IMR-90 (cell line): ENCODE measurements at regions not wholly inside any gene's neighbourhood (a gene's known extent, or its start where the extent isn't known, plus 50 kb on each side); places are given as distances from the start of the nearest gene placed in this dataset.

Experiments used
- ATAC-seq: fragments of 200-7000 bp; cut with Tn5 transposase; 2 replicates; pipeline ENCODE4 v1.9.1; 2020; ENCODE audit warnings: low read depth, mild to moderate bottlenecking, moderate library complexity
- BruUV-seq: library from RNA; stranded (reverse); fragments of 400-500 nt; replicated peaks from 2 replicates; lab custom pipeline; 2021; lab: Mats Ljungman, UMichigan
- CTCF ChIA-PET: fragments of 300-600 bp; formaldehyde crosslinking; extraction: SDS; loops from one replicate; lab custom pipeline; 2021; ENCODE audit warnings: antibody characterized with exemption; lab: Yijun Ruan, JAX
- POLR2A ChIA-PET: fragments of 300-600 bp; sonication (Branson Sonifier 250); formaldehyde crosslinking; loops from one replicate; lab custom pipeline; 2022; ENCODE audit warnings: antibody characterized with exemption; ENCODE audit not compliant: unreplicated experiment; lab: Charles Lee
- DNase-seq: peaks from one replicate; pipeline ENCODE4 v3.0.0; 2013
- H2AFZ ChIP-seq: replicated peaks from 2 replicates; pipeline ENCODE3; 2013; ENCODE audit warnings: low read length, mild to moderate bottlenecking; ENCODE audit not compliant: poor library complexity
- H2AK5ac ChIP-seq: 2 replicates; pipeline ENCODE4 v1.6.1; 2013; ENCODE audit warnings: low read depth, low read length, inconsistent platforms
- H2AK9ac ChIP-seq: replicated peaks from 2 replicates; pipeline ENCODE3; 2013; ENCODE audit warnings: mild to moderate bottlenecking, low read depth, low read length, moderate library complexity; ENCODE audit not compliant: poor library complexity
- H2BK120ac ChIP-seq: 2 replicates; pipeline ENCODE4 v1.6.1; 2013; ENCODE audit warnings: low read depth, low read length, inconsistent platforms
- H2BK15ac ChIP-seq: 3 replicates; pipeline ENCODE4 v1.6.1; 2013; ENCODE audit warnings: low read depth, low read length, inconsistent platforms
- H2BK20ac ChIP-seq: 2 replicates; pipeline ENCODE4 v1.6.1; 2013; ENCODE audit warnings: low read depth, mild to moderate bottlenecking, inconsistent platforms, low read length, moderate library complexity
- H2BK5ac ChIP-seq: 2 replicates; pipeline ENCODE4 v1.6.1; 2013; ENCODE audit warnings: mild to moderate bottlenecking, low read depth, low read length, inconsistent platforms; ENCODE audit not compliant: poor library complexity, severe bottlenecking
- H3K14ac ChIP-seq: replicated peaks from 2 replicates; pipeline ENCODE4 v1.6.1; 2013; ENCODE audit warnings: low read depth, low read length, inconsistent platforms
- H3K18ac ChIP-seq: 2 replicates; pipeline ENCODE4 v1.6.1; 2013; ENCODE audit warnings: low read depth, low read length, control low read depth
- H3K23ac ChIP-seq: 2 replicates; pipeline ENCODE4 v1.6.1; 2013; ENCODE audit warnings: low read depth, low read length, inconsistent platforms
- H3K27ac ChIP-seq: 2 replicates; pipeline ENCODE4 v1.5.1; 2013; ENCODE audit warnings: mild to moderate bottlenecking, control low read depth, low read length; ENCODE audit not compliant: insufficient read depth
- H3K27me3 ChIP-seq: 2 replicates; pipeline ENCODE4 v1.6.1; 2013; ENCODE audit warnings: low read length; ENCODE audit not compliant: control insufficient read depth, insufficient read depth
- H3K36me3 ChIP-seq: 2 replicates; pipeline ENCODE4 v1.6.1; 2013; ENCODE audit warnings: low read length, mixed read lengths; ENCODE audit not compliant: control insufficient read depth, insufficient read depth
- H3K4ac ChIP-seq: 2 replicates; pipeline ENCODE4 v1.6.1; 2013; ENCODE audit warnings: low read depth, low read length, inconsistent platforms
- H3K4me1 ChIP-seq: 2 replicates; pipeline ENCODE4 v1.6.1; 2013; ENCODE audit warnings: low read length, mixed read lengths; ENCODE audit not compliant: control insufficient read depth, insufficient read depth
- H3K4me2 ChIP-seq: 2 replicates; pipeline ENCODE4 v1.6.1; 2013; ENCODE audit warnings: low read depth, mild to moderate bottlenecking, control low read depth, low read length, moderate library complexity
- H3K4me3 ChIP-seq: 2 replicates; pipeline ENCODE4 v1.5.1; 2013; ENCODE audit warnings: low read depth, mild to moderate bottlenecking, control low read depth, low read length, moderate library complexity; ENCODE audit not compliant: insufficient read depth
- H3K56ac ChIP-seq: 2 replicates; pipeline ENCODE4 v1.6.1; 2013; ENCODE audit warnings: low read length, inconsistent platforms; ENCODE audit not compliant: insufficient read depth; ENCODE audit errors: extremely low read depth
- H3K79me1 ChIP-seq, 2 experiments: 2 replicates each; pipeline ENCODE4 v1.6.1; 2013; ENCODE audit warnings: low read length in 2 of 2, inconsistent platforms in 1 of 2, low read depth in 1 of 2
- H3K9ac ChIP-seq: 2 replicates; pipeline ENCODE4 v1.6.1; 2013; ENCODE audit warnings: low read depth, low read length, control low read depth
- H3K9me1 ChIP-seq: 2 replicates; pipeline ENCODE4 v1.6.1; 2013; ENCODE audit warnings: low read length, inconsistent platforms; ENCODE audit not compliant: insufficient read depth
- H3K9me3 ChIP-seq: 2 replicates; pipeline ENCODE4 v1.6.1; 2013; ENCODE audit warnings: low read length; ENCODE audit not compliant: control insufficient read depth, insufficient read depth
- H4K20me1 ChIP-seq: 2 replicates; pipeline ENCODE4 v1.6.1; 2013; ENCODE audit warnings: low read length, inconsistent platforms; ENCODE audit not compliant: insufficient read depth
- H4K5ac ChIP-seq: 2 replicates; pipeline ENCODE4 v1.6.1; 2013; ENCODE audit warnings: mild to moderate bottlenecking, low read depth, low read length, control low read depth
- H4K8ac ChIP-seq, 2 experiments: 2 replicates each; pipeline ENCODE4 v1.6.1; 2013; ENCODE audit warnings: low read depth in 2 of 2, low read length in 2 of 2, control low read depth in 1 of 2, inconsistent platforms in 1 of 2
- H4K91ac ChIP-seq: 2 replicates; pipeline ENCODE4 v1.6.1; 2013; ENCODE audit warnings: low read depth, low read length, inconsistent platforms; ENCODE audit not compliant: insufficient read depth
- BHLHE40 ChIP-seq: fragments of 150-350 bp; IDR thresholded peaks from 2 replicates; pipeline ENCODE4 v1.6.1; 2016; ENCODE audit warnings: mild to moderate bottlenecking, low read depth, low read length
- CEBPB ChIP-seq: IDR thresholded peaks from 2 replicates; pipeline ENCODE4 v1.6.1; 2012; ENCODE audit warnings: low read depth, low read length, improper control_type of control experiment
- CHD1 ChIP-seq: IDR thresholded peaks from 2 replicates; pipeline ENCODE4 v1.6.1; 2012; ENCODE audit warnings: low read depth, low read length, improper control_type of control experiment
- CTCF ChIP-seq: conservative IDR thresholded peaks from 2 replicates; pipeline ENCODE4 v1.5.1; 2012; ENCODE audit warnings: mild to moderate bottlenecking, low read depth, low read length, improper control_type of control experiment
- ELK1 ChIP-seq: fragments of 150-350 bp; IDR thresholded peaks from 2 replicates; pipeline ENCODE4 v1.6.1; 2016; ENCODE audit warnings: low read depth, mild to moderate bottlenecking, low read length, moderate library complexity, borderline replicate concordance
- FOS ChIP-seq: fragments of 150-350 bp; IDR thresholded peaks from 2 replicates; pipeline ENCODE4 v1.6.1; 2016; ENCODE audit warnings: low read depth, low read length
- MAFK ChIP-seq: IDR thresholded peaks from 2 replicates; pipeline ENCODE4 v1.6.1; 2012; ENCODE audit warnings: low read depth, low read length, improper control_type of control experiment
- MAZ ChIP-seq: IDR thresholded peaks from 2 replicates; pipeline ENCODE4 v1.6.1; 2012; ENCODE audit warnings: low read depth, mild to moderate bottlenecking, low read length, improper control_type of control experiment, moderate library complexity, borderline replicate concordance
- MXI1 ChIP-seq: IDR thresholded peaks from 2 replicates; pipeline ENCODE4 v1.6.1; 2012; ENCODE audit warnings: low read depth, mild to moderate bottlenecking, low read length, moderate library complexity, borderline replicate concordance
- NFE2L2 ChIP-seq: fragments of 150-350 bp; IDR thresholded peaks from 2 replicates; pipeline ENCODE4 v1.6.1; 2016; ENCODE audit warnings: low read depth, mild to moderate bottlenecking, low read length
- POLR2A ChIP-seq: IDR thresholded peaks from 2 replicates; pipeline ENCODE4 v1.6.1; 2012; ENCODE audit warnings: mild to moderate bottlenecking, low read depth, low read length
- RAD21 ChIP-seq: IDR thresholded peaks from 2 replicates; pipeline ENCODE4 v1.6.1; 2012; ENCODE audit warnings: low read length, improper control_type of control experiment
- RCOR1 ChIP-seq: IDR thresholded peaks from 2 replicates; pipeline ENCODE4 v1.6.1; 2012; ENCODE audit warnings: mild to moderate bottlenecking, low read length, improper control_type of control experiment; ENCODE audit not compliant: insufficient replicate concordance
- RFX5 ChIP-seq: IDR thresholded peaks from 2 replicates; pipeline ENCODE4 v1.8.0; 2012; ENCODE audit warnings: low read depth, mild to moderate bottlenecking, low read length, moderate library complexity
- SMC3 ChIP-seq: fragments of 150-350 bp; IDR thresholded peaks from 2 replicates; pipeline ENCODE4 v1.6.1; 2016; ENCODE audit warnings: low read depth, mild to moderate bottlenecking, antibody characterized with exemption, low read length, moderate library complexity
- USF2 ChIP-seq: fragments of 150-350 bp; IDR thresholded peaks from 2 replicates; pipeline ENCODE4 v1.6.1; 2017; ENCODE audit warnings: mild to moderate bottlenecking, antibody characterized with exemption, low read length, low read depth
- WGBS, 2 experiments: methylation state at CpG; one replicate each; pipeline versions ENCODE4 v1.1.5 to v1.1.7; 2013; ENCODE audit warnings: missing lambda C conversion rate in 2 of 2; ENCODE audit not compliant: insufficient read length in 1 of 2; ENCODE audit errors: extremely low coverage in 2 of 2; 5-methylcytosine and 5-hydroxymethylcytosine counted together
- dilution Hi-C: fragments of 300-500 bp; cut with HindIII; formaldehyde crosslinking; loops from one replicate; pipeline ENCODE4 v1.14.3; 2018; ENCODE audit warnings: low sequenced_read_pairs; ENCODE audit not compliant: unreplicated experiment
- in situ Hi-C: fragments of 300-500 bp; cut with MboI; formaldehyde crosslinking; loops from 3 replicates; pipeline ENCODE4 v1.14.3; 2019; ENCODE audit warnings: low sequenced_read_pairs, inconsistent platforms, mixed read lengths
- intact Hi-C: fragments of 100-400 bp; cut with micrococcal nuclease; formaldehyde crosslinking; loops from 2 replicates; pipeline ENCODE4 v1.10.0; 2022

DNA sequence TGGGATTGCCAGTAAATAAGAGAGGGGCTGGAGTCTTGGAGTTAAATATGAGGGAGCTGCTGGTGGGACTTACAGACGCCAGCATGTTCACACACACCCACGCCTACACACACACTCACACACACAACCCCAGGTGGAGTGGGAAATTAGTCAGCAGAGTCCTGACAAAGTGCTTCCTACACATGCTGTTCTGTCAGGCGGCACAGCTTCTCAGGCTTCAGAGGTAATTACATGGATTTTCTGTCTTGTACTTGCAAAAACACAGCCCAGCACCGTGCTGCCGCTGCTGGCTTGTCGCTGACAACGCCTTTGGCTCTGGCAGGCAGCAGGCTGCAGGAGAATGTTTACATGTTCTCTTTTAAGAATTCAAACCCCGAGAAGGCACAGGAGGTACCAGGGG lies 1186.3 kb upstream of the CELF4 start:
- no peak overlapping the region for H4K8ac ChIP-seq
- no peaks in the 10 kb centered on the region for H3K9me1 ChIP-seq
- no peak overlapping the region for H3K56ac ChIP-seq
- H2BK120ac ChIP-seq, result no peak overlapping the region
- no peaks in the 10 kb centered on the region for H3K79me1 ChIP-seq
- no peak overlapping the region for H2AK9ac ChIP-seq
- H2AK5ac ChIP-seq, result no peak overlapping the region
- H3K4me3 ChIP-seq, result no peak overlapping the region
- no peak overlapping the region for H3K9ac ChIP-seq
- no peak for DNase-seq
- no peak overlapping the region for H2BK15ac ChIP-seq
- no peak overlapping the region for H4K91ac ChIP-seq
- H3K18ac ChIP-seq, result no peak overlapping the region
- no peak overlapping the region for H3K4me2 ChIP-seq
- in situ Hi-C loops, result no loop called here
- H2BK20ac ChIP-seq, result no peak overlapping the region
- dilution Hi-C loops, result no loop called here
- no peaks in the 10 kb centered on the region for H3K36me3 ChIP-seq
- ChIA-PET POLR2A (no interaction called here), CTCF (no interaction called here)
- no peak for ATAC-seq
- H3K27ac ChIP-seq, result no peak overlapping the region
- TF ChIP-seq MXI1 (no peak), POLR2A (no peak), MAZ (no peak), RCOR1 (no peak), CEBPB (no peak), NFE2L2 (no peak), ELK1 (no peak), CHD1 (no peak), USF2 (no peak), FOS (no peak), SMC3 (no peak), MAFK (no peak), RFX5 (no peak), BHLHE40 (no peak), RAD21 (no peak), CTCF (no peak)
- no TSS peak for BruUV-seq
- no peak overlapping the region for H2BK5ac ChIP-seq
- H3K4me1 ChIP-seq, result no peaks in the 10 kb centered on the region
- no peak overlapping the region for H3K23ac ChIP-seq
- no peaks in the 10 kb centered on the region; the same call in 1 of the 2 replicates for H3K9me3 ChIP-seq
- no peak overlapping the region for H2AFZ ChIP-seq
- H3K27me3 ChIP-seq, result no peaks in the 10 kb centered on the region
- no peak overlapping the region for H3K4ac ChIP-seq
- H4K20me1 ChIP-seq, result no peaks in the 10 kb centered on the region
- WGBS, 2 experiments, result 6% methylated on average over 4 of the region's 8 CpGs; no CpG with 5 or more reads in 1 of the 2 experiments
- intact Hi-C loops, result no loop called here
- H3K14ac ChIP-seq, result no peak overlapping the region
- no peak overlapping the region for H4K5ac ChIP-seq
